ENCODE measurements at regions not wholly inside any gene's neighbourhood (a gene's known extent, or its start where the extent isn't known, plus 50 kb on each side); places are given as distances from the start of the nearest gene placed in this dataset.
A peak's percentile ranks its signal among the peaks of the same experiment; 100 is the strongest.

DNA sequence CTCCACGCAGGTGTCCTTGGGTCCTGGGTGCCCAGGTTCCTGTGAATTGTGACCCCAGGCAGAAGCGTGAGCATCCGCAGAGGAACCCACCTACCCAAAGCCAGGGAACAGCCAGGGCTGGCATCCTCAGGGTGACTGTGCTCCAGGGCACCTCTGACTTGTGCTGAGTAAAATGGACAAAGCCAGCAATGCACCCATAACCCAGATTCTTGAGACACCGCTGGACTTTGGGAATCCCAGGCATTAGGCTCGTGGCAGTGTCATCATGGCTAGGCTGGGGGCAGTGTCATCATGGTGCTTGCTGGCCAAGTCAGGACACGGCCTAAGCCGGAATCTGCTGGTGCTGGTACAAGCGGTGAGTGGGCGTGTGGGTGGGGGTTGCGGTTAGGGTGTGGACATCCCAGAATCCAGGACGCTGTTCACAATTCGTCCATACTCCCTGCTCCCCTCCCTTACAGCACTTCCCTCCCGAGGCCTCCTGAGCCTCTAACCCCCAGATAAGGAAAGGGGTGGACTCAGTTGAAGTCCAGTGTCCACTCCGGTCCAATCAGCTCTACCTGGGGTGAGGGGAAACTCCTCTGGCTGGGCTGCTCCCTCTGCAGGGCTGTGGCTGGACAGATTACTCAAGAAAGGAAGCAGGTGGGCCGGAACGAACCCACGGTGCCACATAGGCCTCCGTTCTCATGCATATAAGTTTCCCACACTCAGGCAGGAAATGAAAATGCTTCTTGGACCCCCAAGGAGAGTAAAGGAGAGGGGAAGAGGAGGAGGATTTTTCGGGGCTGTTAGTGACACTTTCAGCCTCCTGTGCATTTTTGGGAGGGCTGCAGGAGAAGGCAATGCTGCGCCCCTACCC, 138.9 kb downstream of the SEC14L1 start (continued):
- TF ChIP-seq WIZ (CRISPR knock-in tag; IDR thresholded peaks at IDR 0.05) (peak; percentile 53; the same call in 1 of the 2 replicates), AHDC1 (CRISPR knock-in tag; IDR thresholded peaks at IDR 0.05; ENCODE audit: borderline replicate concordance) (no peak), ZNF362 (CRISPR knock-in tag; IDR thresholded peaks at IDR 0.05; ENCODE audit: borderline replicate concordance) (no peak; the same call in 1 of the 2 replicates), ZFP36 (IDR thresholded peaks at IDR 0.05; ENCODE audit: borderline replicate concordance, low read depth, low read length, partially characterized antibody) (no peak), ZNF83 (CRISPR knock-in tag; IDR thresholded peaks at IDR 0.05; ENCODE audit: borderline replicate concordance) (peak; percentile 92; the same call in 1 of the 2 replicates), ZNF274 (CRISPR knock-in tag; IDR thresholded peaks at IDR 0.05) (peak; percentile 93), ZHX1 (CRISPR knock-in tag; IDR thresholded peaks at IDR 0.05; ENCODE audit: low read depth) (peak; percentile 36; the same call in 1 of the 2 replicates), TMF1 (CRISPR knock-in tag; IDR thresholded peaks at IDR 0.05; ENCODE audit: low read depth) (no peak), ZNF230 (CRISPR knock-in tag; IDR thresholded peaks at IDR 0.05) (0 out of 2 replicates have a peak, but pooled peaks have one; percentile 19), ZNF749 (CRISPR knock-in tag; IDR thresholded peaks at IDR 0.05; ENCODE audit: borderline replicate concordance) (no peak), ZNF678 (CRISPR knock-in tag; IDR thresholded peaks at IDR 0.05) (no peak)
- TF ChIP-seq, protein P1, sequence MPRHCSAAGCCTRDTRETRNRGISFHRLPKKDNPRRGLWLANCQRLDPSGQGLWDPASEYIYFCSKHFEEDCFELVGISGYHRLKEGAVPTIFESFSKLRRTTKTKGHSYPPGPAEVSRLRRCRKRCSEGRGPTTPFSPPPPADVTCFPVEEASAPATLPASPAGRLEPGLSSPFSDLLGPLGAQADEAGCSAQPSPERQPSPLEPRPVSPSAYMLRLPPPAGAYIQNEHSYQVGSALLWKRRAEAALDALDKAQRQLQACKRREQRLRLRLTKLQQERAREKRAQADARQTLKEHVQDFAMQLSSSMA (CRISPR knock-in tag; IDR thresholded peaks at IDR 0.05) = no peak
- TF ChIP-seq, protein P2, sequence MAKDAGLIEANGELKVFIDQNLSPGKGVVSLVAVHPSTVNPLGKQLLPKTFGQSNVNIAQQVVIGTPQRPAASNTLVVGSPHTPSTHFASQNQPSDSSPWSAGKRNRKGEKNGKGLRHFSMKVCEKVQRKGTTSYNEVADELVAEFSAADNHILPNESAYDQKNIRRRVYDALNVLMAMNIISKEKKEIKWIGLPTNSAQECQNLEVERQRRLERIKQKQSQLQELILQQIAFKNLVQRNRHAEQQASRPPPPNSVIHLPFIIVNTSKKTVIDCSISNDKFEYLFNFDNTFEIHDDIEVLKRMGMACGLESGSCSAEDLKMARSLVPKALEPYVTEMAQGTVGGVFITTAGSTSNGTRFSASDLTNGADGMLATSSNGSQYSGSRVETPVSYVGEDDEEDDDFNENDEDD (CRISPR knock-in tag; IDR thresholded peaks at IDR 0.05; ENCODE audit: borderline replicate concordance) = peak; percentile 63; the same call in 1 of the 2 replicates
- TF ChIP-seq, protein P3, sequence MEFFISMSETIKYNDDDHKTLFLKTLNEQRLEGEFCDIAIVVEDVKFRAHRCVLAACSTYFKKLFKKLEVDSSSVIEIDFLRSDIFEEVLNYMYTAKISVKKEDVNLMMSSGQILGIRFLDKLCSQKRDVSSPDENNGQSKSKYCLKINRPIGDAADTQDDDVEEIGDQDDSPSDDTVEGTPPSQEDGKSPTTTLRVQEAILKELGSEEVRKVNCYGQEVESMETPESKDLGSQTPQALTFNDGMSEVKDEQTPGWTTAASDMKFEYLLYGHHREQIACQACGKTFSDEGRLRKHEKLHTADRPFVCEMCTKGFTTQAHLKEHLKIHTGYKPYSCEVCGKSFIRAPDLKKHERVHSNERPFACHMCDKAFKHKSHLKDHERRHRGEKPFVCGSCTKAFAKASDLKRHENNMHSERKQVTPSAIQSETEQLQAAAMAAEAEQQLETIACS (CRISPR knock-in tag; IDR thresholded peaks at IDR 0.05) = no peak

Measured in HepG2 (cell line).